Chondrocyte (in vitro differentiated cells): ENCODE measurements at regions not wholly inside any gene's neighbourhood (a gene's known extent, or its start where the extent isn't known, plus 50 kb on each side); places are given as distances from the start of the nearest gene placed in this dataset.

ENCODE experiments used
- DNase-seq: peaks from one replicate; pipeline ENCODE4 v3.0.0; 2021; ENCODE audit warnings: mixed read lengths, low spot score
- H3K27ac Mint-ChIP-seq: one replicate; pipeline ENCODE4 v1.8.0; 2021; ENCODE audit warnings: mild to moderate bottlenecking, moderate library complexity, mixed read lengths; ENCODE audit not compliant: unreplicated experiment
- H3K27me3 Mint-ChIP-seq: 2 replicates; pipeline ENCODE4 v1.8.0; 2021; ENCODE audit warnings: low read depth, mixed read lengths
- H3K36me3 Mint-ChIP-seq: 2 replicates; pipeline ENCODE4 v1.8.0; 2021; ENCODE audit warnings: low read depth, mixed read lengths
- H3K4me1 Mint-ChIP-seq: 2 replicates; pipeline ENCODE4 v1.8.0; 2021; ENCODE audit warnings: low read depth, mild to moderate bottlenecking, mixed read lengths
- H3K4me3 Mint-ChIP-seq: one replicate; pipeline ENCODE4 v1.8.0; 2021; ENCODE audit warnings: mild to moderate bottlenecking, moderate library complexity, mixed read lengths; ENCODE audit not compliant: unreplicated experiment
- H3K9me3 Mint-ChIP-seq: 2 replicates; pipeline ENCODE4 v1.8.0; 2021; ENCODE audit warnings: low read depth, mixed read lengths
- TF ChIP-seq, protein P1 (sequence below): fragments of 200-600 bp; sonication (generic); IDR thresholded peaks from 2 replicates; pipeline ENCODE4 v1.5.0; 2021; ENCODE audit warnings: antibody characterized with exemption, mild to moderate bottlenecking, moderate library complexity

DNA sequence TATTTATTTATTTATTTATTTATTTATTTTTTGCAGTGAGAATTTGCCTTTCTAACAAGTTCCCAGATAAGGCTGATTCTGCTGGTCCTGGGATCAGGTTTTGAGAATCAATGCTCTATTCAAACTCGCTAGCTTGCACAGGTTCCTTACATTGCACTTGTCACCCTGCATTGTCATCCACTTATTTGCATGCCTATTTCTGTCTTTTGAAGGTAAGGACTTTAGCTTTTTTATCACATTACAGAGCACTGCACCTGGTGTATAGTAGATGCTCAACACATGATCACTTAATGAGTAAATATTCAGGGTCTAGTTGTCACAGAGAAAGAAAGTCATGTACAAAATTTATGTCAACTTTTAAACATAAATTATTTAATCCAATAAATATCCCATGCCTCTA lies 219.7 kb upstream of the BTG1 start:
- Mint-ChIP-seq H3K36me3 (no peaks in the 10 kb centered on the region), H3K27me3 (no peaks in the 10 kb centered on the region), H3K27ac (no peak overlapping the region), H3K4me3 (no peak overlapping the region), H3K4me1 (peaks cover 33% of the 10 kb centered on the region), H3K9me3 (no peaks in the 10 kb centered on the region)
- TF ChIP-seq, protein P1, sequence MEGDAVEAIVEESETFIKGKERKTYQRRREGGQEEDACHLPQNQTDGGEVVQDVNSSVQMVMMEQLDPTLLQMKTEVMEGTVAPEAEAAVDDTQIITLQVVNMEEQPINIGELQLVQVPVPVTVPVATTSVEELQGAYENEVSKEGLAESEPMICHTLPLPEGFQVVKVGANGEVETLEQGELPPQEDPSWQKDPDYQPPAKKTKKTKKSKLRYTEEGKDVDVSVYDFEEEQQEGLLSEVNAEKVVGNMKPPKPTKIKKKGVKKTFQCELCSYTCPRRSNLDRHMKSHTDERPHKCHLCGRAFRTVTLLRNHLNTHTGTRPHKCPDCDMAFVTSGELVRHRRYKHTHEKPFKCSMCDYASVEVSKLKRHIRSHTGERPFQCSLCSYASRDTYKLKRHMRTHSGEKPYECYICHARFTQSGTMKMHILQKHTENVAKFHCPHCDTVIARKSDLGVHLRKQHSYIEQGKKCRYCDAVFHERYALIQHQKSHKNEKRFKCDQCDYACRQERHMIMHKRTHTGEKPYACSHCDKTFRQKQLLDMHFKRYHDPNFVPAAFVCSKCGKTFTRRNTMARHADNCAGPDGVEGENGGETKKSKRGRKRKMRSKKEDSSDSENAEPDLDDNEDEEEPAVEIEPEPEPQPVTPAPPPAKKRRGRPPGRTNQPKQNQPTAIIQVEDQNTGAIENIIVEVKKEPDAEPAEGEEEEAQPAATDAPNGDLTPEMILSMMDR: no peak
- no peak for DNase-seq

DNA sequence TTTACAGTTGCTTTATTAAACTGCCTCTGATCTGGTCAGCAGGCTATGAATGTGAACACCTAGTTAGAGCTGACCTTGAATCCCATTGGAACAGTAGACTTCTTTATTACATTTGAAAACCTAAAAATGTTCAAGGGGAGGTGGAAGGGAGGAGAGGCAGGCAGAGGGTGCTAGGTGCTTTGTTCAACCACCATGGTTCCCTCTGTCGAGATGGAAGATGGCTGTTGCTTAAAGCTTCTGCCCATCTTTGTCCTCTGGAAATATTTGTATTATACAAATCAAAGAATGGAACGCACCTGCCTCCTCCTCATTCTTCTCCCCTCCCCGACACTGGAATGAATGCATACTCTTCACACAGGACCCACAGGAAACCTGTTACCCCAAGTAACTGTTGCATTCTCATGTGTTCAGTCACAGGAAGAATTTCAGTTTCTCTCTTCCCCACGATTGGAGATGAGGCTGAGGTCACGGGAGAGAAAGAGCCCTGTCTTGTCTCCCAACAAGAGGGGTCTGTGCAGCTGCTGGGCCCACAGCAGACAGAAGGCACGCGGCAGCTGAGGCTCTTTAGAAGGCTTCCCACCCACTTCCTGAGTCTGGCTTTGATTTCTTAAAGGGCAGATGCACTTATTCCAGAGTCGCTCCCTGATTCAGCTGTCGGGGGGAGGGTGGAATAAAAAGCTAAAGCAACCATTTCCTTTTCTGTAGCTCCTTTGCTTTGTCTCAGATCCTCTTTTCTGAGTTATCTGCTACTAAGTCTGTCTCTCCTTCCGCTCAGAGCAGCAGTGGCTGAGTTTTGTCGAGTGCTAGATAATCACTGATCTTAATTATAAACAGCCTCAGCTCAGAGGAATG lies 217.9 kb upstream of the BTG1 start:
- no peaks in the 10 kb centered on the region for H3K27me3 Mint-ChIP-seq
- peak overlapping the region; percentile 57 for H3K4me3 Mint-ChIP-seq
- TF ChIP-seq, protein P1: no peak
- no peak for DNase-seq
- no peaks in the 10 kb centered on the region for H3K36me3 Mint-ChIP-seq
- H3K4me1 Mint-ChIP-seq: peaks cover 24% of the 10 kb centered on the region
- no peak overlapping the region for H3K27ac Mint-ChIP-seq
- no peaks in the 10 kb centered on the region for H3K9me3 Mint-ChIP-seq

DNA sequence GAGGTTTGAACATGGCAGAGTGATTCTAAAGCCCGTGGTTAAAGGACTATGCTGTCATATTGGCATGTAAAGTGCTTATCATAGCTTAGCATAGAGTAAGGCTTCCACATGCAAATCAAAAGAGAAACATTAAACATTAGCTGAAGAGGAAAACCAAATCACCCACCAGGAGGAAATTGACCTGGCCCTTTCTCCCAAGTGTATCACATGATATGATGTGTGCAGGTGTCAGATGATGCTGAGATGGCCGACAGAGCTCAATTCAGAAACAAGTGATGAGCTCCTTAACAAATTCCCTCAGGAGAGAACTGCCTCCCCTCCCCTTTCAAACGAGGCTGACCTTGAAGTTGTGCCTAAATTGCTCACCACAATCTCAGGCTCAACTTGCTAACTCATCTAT lies 217.1 kb upstream of the BTG1 start:
- DNase-seq: no peak
- Mint-ChIP-seq H3K4me1 (peaks cover 24% of the 10 kb centered on the region), H3K9me3 (no peaks in the 10 kb centered on the region), H3K4me3 (no peak overlapping the region), H3K27ac (no peak overlapping the region), H3K36me3 (no peaks in the 10 kb centered on the region), H3K27me3 (no peaks in the 10 kb centered on the region)
- TF ChIP-seq, protein P1: no peak

DNA sequence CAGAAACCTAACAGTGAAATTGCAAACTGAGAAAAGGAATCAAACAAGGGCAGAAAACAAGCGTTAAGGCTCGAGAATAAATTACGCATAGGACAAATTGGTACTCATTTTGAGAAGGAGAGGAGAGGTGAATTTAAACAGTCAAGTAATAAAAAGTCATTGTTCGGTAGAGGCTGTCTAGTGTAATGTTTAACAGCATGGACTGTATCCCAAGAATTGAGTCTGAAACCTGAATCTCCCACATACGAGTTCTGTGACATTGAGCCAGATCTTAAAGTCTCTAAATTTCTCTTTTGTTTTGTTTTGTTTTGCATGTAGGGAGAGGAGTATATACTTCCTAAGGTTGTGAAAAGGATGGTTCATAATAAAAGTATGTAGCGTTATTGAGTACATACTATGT lies 216.5 kb upstream of the BTG1 start:
- DNase-seq: no peak
- Mint-ChIP-seq H3K4me1 (peaks cover 24% of the 10 kb centered on the region), H3K36me3 (no peaks in the 10 kb centered on the region), H3K9me3 (no peaks in the 10 kb centered on the region), H3K27me3 (no peaks in the 10 kb centered on the region), H3K27ac (no peak overlapping the region), H3K4me3 (no peak overlapping the region)
- TF ChIP-seq, protein P1: no peak

DNA sequence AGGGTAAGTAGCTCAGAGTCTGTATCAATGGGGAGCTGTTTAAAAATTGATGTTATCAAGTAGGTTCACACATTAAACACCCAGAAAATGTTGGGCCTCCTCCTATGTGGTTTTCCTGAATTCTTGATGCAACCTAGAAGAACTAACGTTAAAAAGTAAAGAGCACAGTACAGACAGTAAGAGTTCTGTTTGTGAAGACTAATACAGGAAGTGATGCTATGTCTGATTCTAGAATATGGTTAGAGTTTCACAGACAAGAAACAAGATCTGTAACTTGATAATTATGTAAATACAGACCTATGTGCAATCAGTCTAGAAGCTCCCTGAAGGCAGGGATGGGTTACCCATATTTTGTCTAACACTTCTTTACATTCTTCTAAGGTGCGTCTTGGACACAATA lies 214.9 kb upstream of the BTG1 start:
- Mint-ChIP-seq H3K27ac (no peak overlapping the region), H3K27me3 (no peaks in the 10 kb centered on the region), H3K4me3 (no peak overlapping the region), H3K36me3 (no peaks in the 10 kb centered on the region), H3K4me1 (peaks cover 24% of the 10 kb centered on the region), H3K9me3 (no peaks in the 10 kb centered on the region)
- DNase-seq: no peak
- TF ChIP-seq, protein P1: no peak
